NCI-H187 (cell line): ENCODE measurements at regions not wholly inside any gene's neighbourhood (a gene's known extent, or its start where the extent isn't known, plus 50 kb on each side); places are given as distances from the start of the nearest gene placed in this dataset.

Experiments used
- DNase-seq, 2 experiments: peaks; one replicate each; lab custom pipeline; 2025; lab: John Stamatoyannopoulos, UW

- DNase-seq, result no peak
Observed at GRCh38 chr6:87908978-87909811, 138.4 kb upstream of the SPACA1 start.

DNA sequence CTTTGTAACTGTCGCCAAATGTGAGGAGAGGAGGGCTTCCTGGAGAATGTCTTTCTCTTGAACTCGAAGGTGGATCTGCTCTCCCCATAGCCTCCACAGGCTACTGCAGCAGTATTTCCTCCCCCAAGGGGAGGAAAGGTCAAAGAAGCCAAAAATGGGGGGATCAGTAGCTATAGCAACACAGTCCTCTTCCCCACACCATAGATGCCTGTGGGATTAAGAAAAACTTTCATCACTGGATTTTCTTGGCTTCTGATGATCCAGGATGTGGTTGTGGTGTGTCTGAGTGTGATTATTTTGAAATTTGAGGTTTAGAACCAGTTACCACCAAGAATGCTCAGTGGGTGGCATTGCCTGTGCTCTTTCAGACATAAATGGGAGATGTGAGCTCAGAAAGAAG, 140.1 kb upstream of the SPACA1 start:
- no peak for DNase-seq

DNA sequence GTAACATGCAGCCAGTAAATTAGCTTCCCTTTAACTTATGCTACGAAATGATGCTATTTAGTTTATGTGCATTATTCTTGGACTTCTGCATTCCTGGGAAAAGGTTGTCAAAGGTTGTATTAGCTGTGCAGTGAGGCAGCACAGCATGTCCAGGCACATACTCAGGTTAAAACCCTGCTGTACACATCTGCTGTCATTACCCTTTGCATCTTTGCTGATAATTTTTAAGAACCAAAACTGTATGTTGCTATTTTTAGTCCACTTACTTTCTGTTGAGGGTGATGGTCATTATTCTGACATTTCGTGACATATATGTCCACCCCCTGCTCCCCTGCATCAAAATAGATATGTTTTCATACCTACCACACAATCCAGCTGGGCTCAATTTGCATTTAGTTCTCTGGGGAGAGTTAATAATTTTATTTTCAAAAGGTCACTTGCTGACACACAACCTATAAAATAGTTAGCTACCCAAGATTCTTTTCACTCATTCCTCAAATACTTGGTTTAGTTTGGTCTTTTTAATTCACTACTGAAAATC, 142.5 kb upstream of the SPACA1 start:
- no peak for DNase-seq

- DNase-seq, result no peak
Observed at GRCh38 chr6:87904011-87904410, 143.6 kb upstream of the SPACA1 start.

GRCh38 chr6:87903323-87903722, 144.3 kb upstream of the SPACA1 start:
- no peak for DNase-seq

- DNase-seq, result no peak
Observed at GRCh38 chr6:87902383-87902782, 145.3 kb upstream of the SPACA1 start.

GRCh38 chr6:87901613-87902012, 146.0 kb upstream of the SPACA1 start:
- DNase-seq, result no peak

- DNase-seq, result no peak
Observed at GRCh38 chr6:87900160-87900698, 147.4 kb upstream of the SPACA1 start.

- no peak for DNase-seq
Observed at GRCh38 chr6:87899499-87900147, 148.0 kb upstream of the SPACA1 start.

DNA sequence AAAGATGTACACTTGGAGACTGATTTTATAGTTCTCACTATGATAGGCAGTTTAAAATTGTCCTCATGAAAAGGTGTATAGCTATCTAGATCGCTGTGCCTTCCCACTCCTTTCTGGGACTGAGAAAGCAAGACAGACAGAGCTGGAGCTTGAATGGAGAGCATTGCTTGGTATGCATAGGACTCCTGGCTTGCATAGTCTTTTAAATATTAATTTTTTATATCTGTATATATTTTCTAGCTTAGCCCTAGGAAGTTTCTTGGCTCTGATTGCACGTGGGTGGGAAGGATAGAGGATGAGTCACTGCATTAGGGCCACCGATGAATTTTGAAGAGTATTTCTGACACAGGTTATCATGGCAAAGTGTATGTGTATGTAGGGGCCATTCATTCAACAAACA, 150.0 kb upstream of the SPACA1 start:
- DNase-seq, result no peak

- no peak for DNase-seq
Observed at GRCh38 chr6:87897013-87897412, 150.6 kb upstream of the SPACA1 start.

DNA sequence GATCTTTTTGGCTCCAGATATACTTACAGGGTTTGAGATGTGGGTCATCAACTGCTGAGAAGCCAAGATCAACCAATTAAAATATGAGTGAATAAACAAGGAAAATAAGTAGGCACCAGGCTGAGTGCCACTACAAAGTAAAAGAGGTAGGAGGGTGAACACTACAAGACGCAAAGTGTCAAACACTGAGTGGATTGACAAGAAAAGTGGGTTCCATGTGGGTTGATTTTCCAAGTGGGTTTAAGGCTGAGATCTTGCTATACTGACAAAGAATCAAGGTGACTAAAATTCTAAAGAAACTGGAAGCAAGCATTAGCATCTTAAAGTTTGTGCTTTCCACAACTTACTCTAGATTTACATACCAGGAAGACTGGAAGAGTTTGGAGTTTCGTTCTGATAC, 160.4 kb upstream of the SPACA1 start:
- no peak for DNase-seq

- no peak for DNase-seq
Observed at GRCh38 chr6:87884203-87884602, 163.4 kb upstream of the SPACA1 start.

- no peak for DNase-seq
Observed at GRCh38 chr6:87881342-87881895, 166.2 kb upstream of the SPACA1 start.

DNA sequence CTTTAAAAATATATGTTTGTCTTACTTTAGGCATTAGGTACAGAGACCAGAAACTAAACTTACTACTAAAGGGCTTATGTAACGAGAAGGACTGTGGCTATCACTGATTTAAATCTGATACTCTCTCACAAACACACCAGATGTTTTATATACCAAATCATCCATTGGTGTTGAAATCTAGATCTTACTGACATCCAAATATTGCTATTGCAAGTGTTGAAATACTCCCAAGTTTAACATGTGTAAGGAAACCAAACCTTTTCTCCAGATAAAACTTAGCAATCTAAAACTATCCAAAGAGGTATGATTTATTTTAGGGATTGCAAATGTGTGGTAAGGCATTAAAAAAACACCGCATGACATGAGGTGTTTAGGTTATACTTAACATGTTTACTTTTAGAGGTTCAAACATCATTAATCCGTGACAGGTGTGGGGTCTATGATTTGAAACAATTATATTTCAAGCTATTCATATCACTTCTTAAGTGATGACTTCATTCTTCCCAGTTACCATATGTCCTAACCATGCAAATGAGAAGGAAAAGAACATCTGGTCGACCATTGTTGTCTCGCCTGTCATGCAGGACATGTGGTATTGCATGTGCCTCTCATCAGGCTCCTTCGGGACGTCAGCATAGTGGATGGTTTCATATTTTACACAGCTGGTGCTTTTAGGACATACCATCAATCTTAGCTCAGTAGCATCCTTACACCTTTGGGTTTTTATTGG, 168.3 kb upstream of the SPACA1 start:
- peak in 1 of 2 experiments; percentile 4 for DNase-seq

DNA sequence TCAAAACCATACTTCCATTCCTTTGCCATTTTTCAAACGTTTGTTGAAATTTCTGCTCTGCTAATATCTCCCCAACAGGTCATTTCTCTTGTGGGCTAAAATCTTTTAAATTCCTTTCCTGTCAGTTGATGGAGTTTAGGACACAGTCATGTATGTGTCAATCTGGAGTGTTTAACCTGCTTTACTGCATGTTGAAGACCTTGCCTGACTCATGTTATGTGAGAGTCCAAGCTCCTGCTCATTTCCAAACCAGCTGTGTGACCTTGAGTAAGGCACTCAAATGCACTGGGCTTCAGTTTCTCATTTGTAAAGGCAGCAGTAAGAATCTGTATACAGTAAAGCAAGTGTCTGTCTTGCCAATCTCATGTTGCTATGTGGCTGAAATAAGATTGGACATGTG, 171.9 kb upstream of the SPACA1 start:
- DNase-seq, result no peak

DNA sequence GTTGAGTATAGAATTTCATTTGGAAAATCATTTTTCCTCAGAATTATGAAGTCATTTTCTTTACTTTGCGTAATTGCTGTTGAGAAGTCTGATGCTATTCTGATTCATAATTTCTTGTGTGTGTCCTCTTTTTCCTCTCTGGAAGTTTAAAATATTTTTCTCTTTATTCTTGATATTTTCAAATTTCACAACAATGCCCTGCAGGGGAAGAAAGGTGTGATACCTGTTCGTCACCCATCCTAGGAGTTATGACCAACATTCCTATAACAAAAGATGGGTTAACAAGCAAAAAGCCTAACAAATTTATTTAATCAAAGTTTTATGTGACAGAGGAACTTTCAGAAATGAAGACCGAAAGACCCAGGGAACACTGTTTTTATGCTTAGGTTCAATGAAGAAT, 171.5 kb upstream of the AKIRIN2 start:
- DNase-seq, result no peak

DNA sequence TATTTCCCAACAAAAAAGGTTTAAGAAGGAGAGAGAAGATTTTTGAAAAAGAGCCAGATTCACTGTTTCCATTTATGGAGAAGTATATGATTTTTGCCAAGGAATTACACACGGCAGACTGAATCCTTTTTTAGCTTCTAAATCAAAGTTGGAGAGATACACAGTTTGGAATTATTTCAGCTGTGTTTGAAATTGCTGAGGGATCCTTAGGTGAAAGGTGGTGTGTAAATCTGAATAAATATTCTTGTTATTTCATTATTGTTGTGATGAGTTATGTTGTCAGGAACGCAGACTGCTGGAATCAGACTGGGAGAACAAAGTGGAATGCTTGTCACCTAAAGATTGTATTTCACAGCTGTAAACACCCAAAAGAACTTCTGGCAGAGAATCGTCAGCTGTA, 168.5 kb upstream of the AKIRIN2 start:
- no peak for DNase-seq

DNA sequence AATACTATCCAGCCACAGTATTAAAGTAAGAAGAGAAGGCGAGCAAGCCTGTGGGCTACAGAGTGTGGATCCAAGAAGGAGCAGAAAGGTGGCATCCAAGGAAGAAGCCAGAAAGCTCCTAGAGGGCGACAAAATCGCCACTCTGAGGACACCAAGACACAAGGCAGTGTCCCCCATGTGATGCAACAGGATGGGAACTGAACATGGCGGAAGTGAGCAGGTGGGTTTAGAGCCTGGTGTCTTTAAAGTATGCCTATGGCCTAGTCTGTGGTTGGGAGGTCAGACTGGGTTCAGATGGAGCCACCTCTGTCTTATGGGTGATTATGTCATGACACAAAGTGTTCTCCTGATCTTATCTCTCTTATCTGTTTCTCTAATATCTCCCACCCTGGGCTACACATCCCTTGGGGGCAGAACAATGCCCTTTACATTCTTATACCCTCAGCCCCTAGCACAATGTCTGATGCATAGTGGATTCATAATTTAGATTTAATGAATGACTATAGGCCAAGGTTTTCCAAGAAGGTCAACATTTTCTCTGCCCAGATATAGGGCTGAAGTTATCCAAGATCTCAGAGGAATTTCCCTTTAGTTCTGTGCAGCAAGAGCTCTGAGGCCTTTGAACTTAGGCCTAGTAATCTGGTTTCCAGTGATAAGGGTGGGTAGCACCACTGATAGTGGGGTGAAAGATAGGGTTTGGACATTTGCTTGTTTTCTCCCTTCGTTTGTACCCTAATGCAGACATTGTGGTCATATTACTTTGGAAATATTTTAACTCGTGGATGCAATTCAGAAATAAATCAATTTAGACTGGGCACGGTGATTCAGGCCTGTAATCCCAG, 167.3 kb upstream of the AKIRIN2 start:
- DNase-seq, result no peak

GRCh38 chr6:87860902-87861301, 158.9 kb upstream of the AKIRIN2 start:
- no peak for DNase-seq

DNA sequence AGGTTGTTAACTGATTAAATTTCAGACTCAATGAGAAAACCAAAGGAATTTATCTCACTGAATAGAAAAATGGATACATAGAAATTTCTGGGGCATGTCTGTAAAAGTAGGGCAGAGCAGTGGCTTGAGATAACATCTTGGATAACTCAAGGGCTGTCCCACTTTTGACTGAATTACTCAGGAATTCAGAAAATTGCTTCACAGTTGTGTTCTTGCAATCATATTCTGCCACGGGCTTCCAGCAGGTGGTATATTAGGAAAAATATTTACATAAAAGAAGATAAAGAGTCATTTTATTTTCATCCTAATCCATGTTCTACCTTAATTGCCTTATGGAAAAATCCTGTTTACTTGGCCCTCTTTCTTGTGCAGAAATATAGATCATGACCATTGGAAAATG, 156.4 kb upstream of the AKIRIN2 start:
- DNase-seq, result no peak
